ENCODE measurements at regions not wholly inside any gene's neighbourhood (a gene's known extent, or its start where the extent isn't known, plus 50 kb on each side); places are given as distances from the start of the nearest gene placed in this dataset.

GRCh38 chr1:189681252-189681919 is 796.3 kb downstream of the BRINP3 start:
- Histone ChIP-seq H3K79me2 (ENCODE audit: insufficient read depth, low read depth, low read length) (no peaks in the 10 kb centered on the region), H2AFZ (ENCODE audit: low read length) (no peak overlapping the region), H3K36me3 (ENCODE audit: insufficient read depth, low read length) (no peaks in the 10 kb centered on the region), H3K9me2 (ENCODE audit: insufficient read depth, low read length) (no peaks in the 10 kb centered on the region), H3K27ac (ENCODE audit: low read depth, low read length, poor library complexity, severe bottlenecking) (no peak overlapping the region), H3K4me1 (ENCODE audit: insufficient read depth, low read length, poor library complexity, severe bottlenecking) (no peaks in the 10 kb centered on the region), H4K20me1 (ENCODE audit: insufficient read depth, low read length) (no peaks in the 10 kb centered on the region), H3K4me2 (ENCODE audit: low read length) (no peak overlapping the region), H3K4me3 (ENCODE audit: low read depth, low read length, poor library complexity, severe bottlenecking) (no peak overlapping the region), H3K9me3 (ENCODE audit: low read length) (no peaks in the 10 kb centered on the region)
- DNase-seq (ENCODE audit: low spot score), result no peak
- ChIA-PET POLR2A (interaction anchor here (0.7 to 1.0 kb wide), 2 partner anchors 9 to 13 kb away, joined by 3 to 4 read pairs; no protein-coding TSS in a partner anchor), CTCF (ENCODE audit: unreplicated experiment) (no interaction called here)
- no TSS peak for BruUV-seq (replicated peaks)
- intact Hi-C loops (cut with micrococcal nuclease; ENCODE audit: unreplicated experiment), result no loop called here
- TF ChIP-seq EZH2phosphoT487 (IDR thresholded peaks at IDR 0.05; ENCODE audit: borderline replicate concordance, low read depth, low read length), result no peak
- TF ChIP-seq, protein P1, sequence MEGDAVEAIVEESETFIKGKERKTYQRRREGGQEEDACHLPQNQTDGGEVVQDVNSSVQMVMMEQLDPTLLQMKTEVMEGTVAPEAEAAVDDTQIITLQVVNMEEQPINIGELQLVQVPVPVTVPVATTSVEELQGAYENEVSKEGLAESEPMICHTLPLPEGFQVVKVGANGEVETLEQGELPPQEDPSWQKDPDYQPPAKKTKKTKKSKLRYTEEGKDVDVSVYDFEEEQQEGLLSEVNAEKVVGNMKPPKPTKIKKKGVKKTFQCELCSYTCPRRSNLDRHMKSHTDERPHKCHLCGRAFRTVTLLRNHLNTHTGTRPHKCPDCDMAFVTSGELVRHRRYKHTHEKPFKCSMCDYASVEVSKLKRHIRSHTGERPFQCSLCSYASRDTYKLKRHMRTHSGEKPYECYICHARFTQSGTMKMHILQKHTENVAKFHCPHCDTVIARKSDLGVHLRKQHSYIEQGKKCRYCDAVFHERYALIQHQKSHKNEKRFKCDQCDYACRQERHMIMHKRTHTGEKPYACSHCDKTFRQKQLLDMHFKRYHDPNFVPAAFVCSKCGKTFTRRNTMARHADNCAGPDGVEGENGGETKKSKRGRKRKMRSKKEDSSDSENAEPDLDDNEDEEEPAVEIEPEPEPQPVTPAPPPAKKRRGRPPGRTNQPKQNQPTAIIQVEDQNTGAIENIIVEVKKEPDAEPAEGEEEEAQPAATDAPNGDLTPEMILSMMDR (conservative IDR thresholded peaks at IDR 0.05; ENCODE audit: low read length), result no peak

GRCh38 chr1:189682591-189682990 is 795.1 kb downstream of the BRINP3 start:
- DNase-seq (ENCODE audit: low spot score), result no peak
- BruUV-seq (replicated peaks), result no TSS peak
- Histone ChIP-seq H3K27ac (ENCODE audit: low read depth, low read length, poor library complexity, severe bottlenecking) (no peak overlapping the region), H3K79me2 (ENCODE audit: insufficient read depth, low read depth, low read length) (no peaks in the 10 kb centered on the region), H3K36me3 (ENCODE audit: insufficient read depth, low read length) (no peaks in the 10 kb centered on the region), H3K9me2 (ENCODE audit: insufficient read depth, low read length) (no peaks in the 10 kb centered on the region), H3K4me1 (ENCODE audit: insufficient read depth, low read length, poor library complexity, severe bottlenecking) (no peaks in the 10 kb centered on the region), H3K4me3 (ENCODE audit: low read depth, low read length, poor library complexity, severe bottlenecking) (no peak overlapping the region), H2AFZ (ENCODE audit: low read length) (no peak overlapping the region), H3K9me3 (ENCODE audit: low read length) (no peaks in the 10 kb centered on the region), H3K4me2 (ENCODE audit: low read length) (no peak overlapping the region), H4K20me1 (ENCODE audit: insufficient read depth, low read length) (no peaks in the 10 kb centered on the region)
- ChIA-PET CTCF (ENCODE audit: unreplicated experiment) (no interaction called here), POLR2A (interaction anchor here (0.5 kb wide), 1 partner anchor 254 kb away, joined by 3 read pairs; no protein-coding TSS in a partner anchor)
- intact Hi-C loops (cut with micrococcal nuclease; ENCODE audit: unreplicated experiment), result no loop called here
- TF ChIP-seq, protein P1 (conservative IDR thresholded peaks at IDR 0.05; ENCODE audit: low read length), result no peak
- TF ChIP-seq EZH2phosphoT487 (IDR thresholded peaks at IDR 0.05; ENCODE audit: borderline replicate concordance, low read depth, low read length), result no peak

- no peaks in the 10 kb centered on the region for H3K9me2 ChIP-seq (ENCODE audit: insufficient read depth, low read length)
- no TSS peak for BruUV-seq (replicated peaks)
- no peaks in the 10 kb centered on the region for H3K79me2 ChIP-seq (ENCODE audit: insufficient read depth, low read depth, low read length)
- no peak overlapping the region for H3K27ac ChIP-seq (ENCODE audit: low read depth, low read length, poor library complexity, severe bottlenecking)
- TF ChIP-seq, protein P1 (conservative IDR thresholded peaks at IDR 0.05; ENCODE audit: low read length), result no peak
- TF ChIP-seq EZH2phosphoT487 (IDR thresholded peaks at IDR 0.05; ENCODE audit: borderline replicate concordance, low read depth, low read length), result no peak
- DNase-seq (ENCODE audit: low spot score), result no peak
- no peak overlapping the region for H3K4me3 ChIP-seq (ENCODE audit: low read depth, low read length, poor library complexity, severe bottlenecking)
- intact Hi-C loops (cut with micrococcal nuclease; ENCODE audit: unreplicated experiment), result no loop called here
- no peak overlapping the region for H3K4me2 ChIP-seq (ENCODE audit: low read length)
- no peaks in the 10 kb centered on the region for H3K36me3 ChIP-seq (ENCODE audit: insufficient read depth, low read length)
- H3K4me1 ChIP-seq (ENCODE audit: insufficient read depth, low read length, poor library complexity, severe bottlenecking), result no peaks in the 10 kb centered on the region
- no peaks in the 10 kb centered on the region for H4K20me1 ChIP-seq (ENCODE audit: insufficient read depth, low read length)
- ChIA-PET CTCF (ENCODE audit: unreplicated experiment) (no interaction called here), POLR2A (interaction anchor here (0.6 to 0.9 kb wide), 4 partner anchors 67 to 1090 kb away, joined by 3 to 4 read pairs (median 4); no protein-coding TSS in a partner anchor)
- no peak overlapping the region for H2AFZ ChIP-seq (ENCODE audit: low read length)
- H3K9me3 ChIP-seq (ENCODE audit: low read length), result no peaks in the 10 kb centered on the region
Measured at GRCh38 chr1:189686288-189686687, 791.4 kb downstream of the BRINP3 start.

Data from OCI-LY7 (cell line).